ENCODE measurements at regions not wholly inside any gene's neighbourhood (a gene's known extent, or its start where the extent isn't known, plus 50 kb on each side); places are given as distances from the start of the nearest gene placed in this dataset.

GRCh38 chr2:71930049-71930681 lies 217.5 kb downstream of the CYP26B1 start:
- TF ChIP-seq EZH2 (IDR thresholded peaks at IDR 0.05): no peak
- TF ChIP-seq POLR2AphosphoS5 (IDR thresholded peaks at IDR 0.05; ENCODE audit: borderline replicate concordance, low read depth, low read length): no peak
- TF ChIP-seq FOXP2 (optimal IDR thresholded peaks at IDR 0.05; ENCODE audit: control extremely low read depth, extremely low read length, insufficient read depth): no peak
